K562 (cell line): ENCODE measurements at regions not wholly inside any gene's neighbourhood (a gene's known extent, or its start where the extent isn't known, plus 50 kb on each side); places are given as distances from the start of the nearest gene placed in this dataset.

ENCODE experiments used
- ATAC-seq: fragments of 200-7000 bp; cut with Tn5 transposase; 3 replicates; pipeline ENCODE4 v1.9.1; 2020; ENCODE audit warnings: moderate library complexity
- BruUV-seq: library from RNA; stranded (reverse); fragments of 400-500 nt; replicated peaks from 2 replicates; lab custom pipeline; 2021; lab: Mats Ljungman, UMichigan
- CTCF ChIA-PET: fragments of 300-600 bp; formaldehyde crosslinking; extraction: SDS; loops from one replicate; lab custom pipeline; 2021; ENCODE audit warnings: low intra/inter-chr PET ratio; lab: Yijun Ruan, JAX
- POLR2A ChIA-PET: fragments of 300-600, 350-650 bp; sonication (Branson Sonifier 250); formaldehyde crosslinking; extraction: SDS; loops from one replicate; lab custom pipeline; 2021; ENCODE audit warnings: antibody characterized with exemption, inconsistent platforms; lab: Yijun Ruan, JAX
- DNase-seq, 4 experiments: peaks; one replicate each; pipeline versions ENCODE4 v3.0.0 to v3.0.0-alpha.2; 2011 to 2018; ENCODE audit warnings: low spot score in 3 of 4, mixed read lengths in 3 of 4; ENCODE audit errors: extremely low read depth in 1 of 4
- FAIRE-seq: peaks from 2 replicates; lab custom pipeline; 2011; peaks lifted over from hg19 to GRCh38; lab: Jason Lieb, UNC
- H2AFZ ChIP-seq: 2 replicates; pipeline ENCODE4 v1.6.0; 2011; ENCODE audit warnings: low read depth, low read length, control low read depth, inconsistent platforms
- H3K27ac ChIP-seq: fragments of 200-600 bp; 3 replicates; pipeline ENCODE4 v1.8.0; 2011; ENCODE audit warnings: low read depth, mild to moderate bottlenecking, control low read depth, inconsistent platforms, low read length, moderate library complexity, mixed read lengths; ENCODE audit errors: extremely low read depth
- H3K27me3 ChIP-seq, 2 experiments: fragments of 300-600 bp in 1 of 2; 2 replicates in 1 of 2; 3 replicates in 1 of 2; pipeline versions ENCODE4 v1.6.0 to v1.8.0; 2011; ENCODE audit warnings: inconsistent platforms in 2 of 2, low read length in 2 of 2, mild to moderate bottlenecking in 1 of 2, mixed read lengths in 1 of 2, moderate library complexity in 1 of 2; ENCODE audit not compliant: control insufficient read depth in 2 of 2, insufficient read depth in 2 of 2
- H3K36me3 ChIP-seq: fragments of 300-600 bp; 3 replicates; pipeline ENCODE4 v1.8.0; 2011; ENCODE audit warnings: mild to moderate bottlenecking, low read length, inconsistent platforms; ENCODE audit not compliant: control insufficient read depth, insufficient read depth
- H3K4me1 ChIP-seq, 2 experiments: fragments of 200-600 bp in 1 of 2; replicated peaks in 1 of 2; 2 replicates in 1 of 2; 3 replicates in 1 of 2; pipeline versions ENCODE4 v1.5.1 to v1.8.0; 2011; ENCODE audit warnings: inconsistent platforms in 2 of 2, low read length in 2 of 2, mild to moderate bottlenecking in 1 of 2, mixed read lengths in 1 of 2, moderate library complexity in 1 of 2; ENCODE audit not compliant: control insufficient read depth in 2 of 2, insufficient read depth in 2 of 2
- H3K4me2 ChIP-seq: 2 replicates; pipeline ENCODE4 v1.6.1; 2011; ENCODE audit warnings: low read length, control low read depth, inconsistent platforms, mixed read lengths; ENCODE audit not compliant: insufficient read depth
- H3K4me3 ChIP-seq: fragments of 200-600 bp; sonication (generic), shearing (Covaris generic); 2 replicates; pipeline ENCODE4 v1.5.1; 2016; ENCODE audit warnings: control low read depth, inconsistent platforms
- H3K79me2 ChIP-seq: fragments of 200-600 bp; 3 replicates; pipeline ENCODE4 v1.8.0; 2011; ENCODE audit warnings: low read length, inconsistent platforms; ENCODE audit not compliant: control insufficient read depth, insufficient read depth
- H3K9ac ChIP-seq, 2 experiments: 2 replicates each; pipeline versions ENCODE4 v1.6.0 to v1.6.1; 2011; ENCODE audit warnings: low read depth in 2 of 2, low read length in 2 of 2, control low read depth in 1 of 2, inconsistent platforms in 1 of 2, mild to moderate bottlenecking in 1 of 2, mixed read lengths in 1 of 2; ENCODE audit not compliant: insufficient read depth in 1 of 2
- H3K9me1 ChIP-seq: one replicate; pipeline ENCODE4 v1.6.0; 2011; ENCODE audit warnings: inconsistent platforms, mild to moderate bottlenecking, low read length, moderate library complexity; ENCODE audit not compliant: control insufficient read depth, insufficient read depth
- H3K9me3 ChIP-seq: replicated peaks from 2 replicates; pipeline ENCODE4 v1.5.1; 2011; ENCODE audit warnings: low read depth, low read length, inconsistent platforms; ENCODE audit not compliant: control insufficient read depth, insufficient read depth
- H4K20me1 ChIP-seq: replicated peaks from 2 replicates; pipeline ENCODE4 v1.6.1; 2011; ENCODE audit warnings: low read length, inconsistent platforms, mixed read lengths; ENCODE audit not compliant: control insufficient read depth, insufficient read depth
- ARHGAP35 ChIP-seq: fragments of 450-650 bp; IDR thresholded peaks from 2 replicates; pipeline ENCODE4 v1.6.1; 2018; ENCODE audit not compliant: partially characterized antibody
- CCNT2 ChIP-seq: IDR thresholded peaks from 2 replicates; pipeline ENCODE4 v1.6.1; 2011; ENCODE audit warnings: borderline replicate concordance, low read depth, mild to moderate bottlenecking, moderate library complexity, mixed read lengths, low read length; ENCODE audit not compliant: insufficient read length; ENCODE audit errors: extremely low read depth
- STAT5B ChIP-seq: fragments of 250-450 bp; sonication (Bioruptor Pico); IDR thresholded peaks from 2 replicates; pipeline ENCODE4 v1.8.0; 2021; ENCODE audit warnings: mild to moderate bottlenecking, inconsistent platforms
- TFE3 ChIP-seq: fragments of 450-650 bp; formaldehyde crosslinking; IDR thresholded peaks from 2 replicates; pipeline ENCODE4 v1.4.0; 2020; ENCODE audit warnings: mild to moderate bottlenecking, mixed read lengths
- TRIM25 ChIP-seq: fragments of 450-650 bp; IDR thresholded peaks from 2 replicates; pipeline ENCODE4 v1.7.0; 2016; ENCODE audit warnings: borderline replicate concordance
- ZNF174 ChIP-seq: fragments of 250-450 bp; sonication (Bioruptor Pico); IDR thresholded peaks from 2 replicates; pipeline ENCODE4 v1.4.0; 2020; ENCODE audit warnings: mild to moderate bottlenecking
- ZNF175 ChIP-seq: fragments of 200-800 bp; sonication (Bioruptor generic); IDR thresholded peaks from 2 replicates; pipeline ENCODE4 v1.6.1; 2016; ENCODE audit warnings: low read depth, mild to moderate bottlenecking, missing genetic modification characterization, missing compliant biosample characterization
- ZNF830 ChIP-seq: fragments of 250-450 bp; sonication (Bioruptor Pico); IDR thresholded peaks from 2 replicates; pipeline ENCODE4 v1.5.0; 2021; ENCODE audit warnings: mild to moderate bottlenecking
- WGBS: fragments of 100-300 bp; shearing (Covaris generic); methylation state at CpG from one replicate; pipeline ENCODE4 v1.1.6; 2016; ENCODE audit warnings: low coverage, mixed read lengths; ENCODE audit not compliant: insufficient coverage; ENCODE audit errors: missing lambda C conversion rate; 5-methylcytosine and 5-hydroxymethylcytosine counted together
- in situ Hi-C: fragments of 300-500 bp; cut with MboI; formaldehyde crosslinking; loops from 4 replicates; pipeline ENCODE4 v1.15.0; 2018; ENCODE audit warnings: inconsistent platforms, mixed read lengths
- intact Hi-C: fragments of 100-400 bp; cut with micrococcal nuclease; formaldehyde crosslinking; loops from 2 replicates; pipeline ENCODE4 v1.14.2; 2022

- no peak for FAIRE-seq
- no peaks in the 10 kb centered on the region for H3K9me3 ChIP-seq
- H2AFZ ChIP-seq, result no peak overlapping the region
- POLR2A ChIA-PET, result no interaction called here
- BruUV-seq, result no TSS peak
- DNase-seq, result no peak
- H3K9me1 ChIP-seq, result no peaks in the 10 kb centered on the region
- CTCF ChIA-PET, result no interaction called here
- 0% methylated on average over 7 of the region's 7 CpGs for WGBS
- H3K4me2 ChIP-seq, result no peak overlapping the region
- no peak overlapping the region for H3K9ac ChIP-seq
- no peak for TF ChIP-seq ZNF174
- TF ChIP-seq ZNF830, result no peak
- TF ChIP-seq TFE3 (CRISPR knock-in tag), result no peak
- no peak for TF ChIP-seq ZNF175
- no peak for TF ChIP-seq STAT5B (CRISPR knock-in tag)
- no peak for TF ChIP-seq TRIM25
- no peak for TF ChIP-seq CCNT2
- TF ChIP-seq ARHGAP35, result no peak
- no peaks in the 10 kb centered on the region for H3K4me1 ChIP-seq
- no peaks in the 10 kb centered on the region for H4K20me1 ChIP-seq
- H3K36me3 ChIP-seq, result no peaks in the 10 kb centered on the region
- no peak overlapping the region for H3K4me3 ChIP-seq
- no peaks in the 10 kb centered on the region for H3K79me2 ChIP-seq
- intact Hi-C loops (loop anchor here (10.0 kb wide), 1 partner anchor 169 kb away; the partner anchor contains the start of gene BCL6), in situ Hi-C loops (no loop called here)
- H3K27ac ChIP-seq, result no peak overlapping the region
- no peaks in the 10 kb centered on the region for H3K27me3 ChIP-seq
- ATAC-seq, result no peak
These were observed 169.0 kb upstream of the BCL6 start for GRCh38 chr3:187914231-187914630.
